ENCODE measurements at regions not wholly inside any gene's neighbourhood (a gene's known extent, or its start where the extent isn't known, plus 50 kb on each side); places are given as distances from the start of the nearest gene placed in this dataset.
"Not testable (repeated sequence)": the region's sequence is repeated elsewhere in the genome, so short reads cannot be mapped to it uniquely, and the experiment has no call there.

- ATAC-seq (ENCODE audit: insufficient read depth, low read depth): no peak
- no peaks in the 10 kb centered on the region for H3K9me3 ChIP-seq (ENCODE audit: insufficient read depth, low read length, severe bottlenecking)
- DNase-seq: no peak
- H3K27ac ChIP-seq (ENCODE audit: low read length): no peak overlapping the region
- no peak for TF ChIP-seq EZH2 (IDR thresholded peaks at IDR 0.05; ENCODE audit: borderline replicate concordance, low read depth, low read length, severe bottlenecking)
- no peak for TF ChIP-seq CTCF (IDR thresholded peaks at IDR 0.05; ENCODE audit: borderline replicate concordance, extremely low read depth, low read length, poor library complexity, severe bottlenecking)
- H3K27me3 ChIP-seq (ENCODE audit: insufficient read depth, low read length, poor library complexity): no peaks in the 10 kb centered on the region
- H3K4me3 ChIP-seq (ENCODE audit: low read depth in 1 of 2, low read length in 2 of 2): no peak overlapping the region
- no peaks in the 10 kb centered on the region for H3K4me1 ChIP-seq (ENCODE audit: insufficient read depth, low read length)
- no peak overlapping the region for H3K9ac ChIP-seq (ENCODE audit: low read depth, low read length)
- no peak overlapping the region for H3K4me2 ChIP-seq (ENCODE audit: insufficient read depth, low read length)
- no peak overlapping the region for H2AFZ ChIP-seq (ENCODE audit: low read depth, low read length)
- no peaks in the 10 kb centered on the region for H3K79me2 ChIP-seq (ENCODE audit: insufficient read depth, low read length)
- H3K36me3 ChIP-seq (ENCODE audit: insufficient read depth, low read length): no peaks in the 10 kb centered on the region
- H4K20me1 ChIP-seq (ENCODE audit: insufficient read depth, low read length): no peaks in the 10 kb centered on the region
Measured at GRCh38 chr1:245058882-245059281, 95.9 kb upstream of the KIF26B start.

GRCh38 chr1:245058436-245058835 is 96.3 kb upstream of the KIF26B start:
- Histone ChIP-seq H3K27me3 (ENCODE audit: insufficient read depth, low read length, poor library complexity) (no peaks in the 10 kb centered on the region), H3K4me1 (ENCODE audit: insufficient read depth, low read length) (no peaks in the 10 kb centered on the region), H3K9me3 (ENCODE audit: insufficient read depth, low read length, severe bottlenecking) (no peaks in the 10 kb centered on the region), H4K20me1 (ENCODE audit: insufficient read depth, low read length) (no peaks in the 10 kb centered on the region), H3K4me3 (ENCODE audit: low read depth in 1 of 2, low read length in 2 of 2) (no peak overlapping the region), H3K27ac (ENCODE audit: low read length) (no peak overlapping the region), H3K36me3 (ENCODE audit: insufficient read depth, low read length) (no peaks in the 10 kb centered on the region), H3K4me2 (ENCODE audit: insufficient read depth, low read length) (no peak overlapping the region), H3K79me2 (ENCODE audit: insufficient read depth, low read length) (no peaks in the 10 kb centered on the region), H2AFZ (ENCODE audit: low read depth, low read length) (no peak overlapping the region), H3K9ac (ENCODE audit: low read depth, low read length) (no peak overlapping the region)
- DNase-seq (no peak), ATAC-seq (ENCODE audit: insufficient read depth, low read depth) (no peak)
- TF ChIP-seq EZH2 (IDR thresholded peaks at IDR 0.05; ENCODE audit: borderline replicate concordance, low read depth, low read length, severe bottlenecking) (no peak), CTCF (IDR thresholded peaks at IDR 0.05; ENCODE audit: borderline replicate concordance, extremely low read depth, low read length, poor library complexity, severe bottlenecking) (no peak)

GRCh38 chr1:245056913-245057312 is 97.9 kb upstream of the KIF26B start:
- TF ChIP-seq EZH2 (IDR thresholded peaks at IDR 0.05; ENCODE audit: borderline replicate concordance, low read depth, low read length, severe bottlenecking): no peak
- TF ChIP-seq CTCF (IDR thresholded peaks at IDR 0.05; ENCODE audit: borderline replicate concordance, extremely low read depth, low read length, poor library complexity, severe bottlenecking): no peak
- Histone ChIP-seq H3K27me3 (ENCODE audit: insufficient read depth, low read length, poor library complexity) (no peaks in the 10 kb centered on the region), H3K4me3 (ENCODE audit: low read depth in 1 of 2, low read length in 2 of 2) (no peak overlapping the region), H3K27ac (ENCODE audit: low read length) (no peak overlapping the region), H4K20me1 (ENCODE audit: insufficient read depth, low read length) (no peaks in the 10 kb centered on the region), H3K79me2 (ENCODE audit: insufficient read depth, low read length) (no peaks in the 10 kb centered on the region), H3K9me3 (ENCODE audit: insufficient read depth, low read length, severe bottlenecking) (no peaks in the 10 kb centered on the region), H3K4me1 (ENCODE audit: insufficient read depth, low read length) (no peaks in the 10 kb centered on the region), H3K36me3 (ENCODE audit: insufficient read depth, low read length) (no peaks in the 10 kb centered on the region), H3K4me2 (ENCODE audit: insufficient read depth, low read length) (no peak overlapping the region), H2AFZ (ENCODE audit: low read depth, low read length) (no peak overlapping the region), H3K9ac (ENCODE audit: low read depth, low read length) (no peak overlapping the region)
- no peak for DNase-seq
- no peak for ATAC-seq (ENCODE audit: insufficient read depth, low read depth)

GRCh38 chr1:245056296-245056695 is 98.5 kb upstream of the KIF26B start:
- DNase-seq; H3K4me2 ChIP-seq (ENCODE audit: insufficient read depth, low read length); H2AFZ ChIP-seq (ENCODE audit: low read depth, low read length); H3K79me2 ChIP-seq (ENCODE audit: insufficient read depth, low read length); H3K36me3 ChIP-seq (ENCODE audit: insufficient read depth, low read length); H3K4me3 ChIP-seq (ENCODE audit: low read depth in 1 of 2, low read length in 2 of 2); H3K27ac ChIP-seq (ENCODE audit: low read length); H3K27me3 ChIP-seq (ENCODE audit: insufficient read depth, low read length, poor library complexity); H4K20me1 ChIP-seq (ENCODE audit: insufficient read depth, low read length); H3K4me1 ChIP-seq (ENCODE audit: insufficient read depth, low read length); H3K9ac ChIP-seq (ENCODE audit: low read depth, low read length); H3K9me3 ChIP-seq (ENCODE audit: insufficient read depth, low read length, severe bottlenecking); ATAC-seq (ENCODE audit: insufficient read depth, low read depth): not testable (repeated sequence)
